MM.1S (cell line): ENCODE measurements at regions not wholly inside any gene's neighbourhood (a gene's known extent, or its start where the extent isn't known, plus 50 kb on each side); places are given as distances from the start of the nearest gene placed in this dataset.

ENCODE experiments used
- EZH2 ChIP-seq: fragments of 300-600 bp; sonication (generic); optimal IDR thresholded peaks from 2 replicates; pipeline ENCODE3; 2017; ENCODE audit warnings: low read depth, mild to moderate bottlenecking, antibody characterized with exemption, low read length, mixed read lengths
- EZH2phosphoT487 ChIP-seq: fragments of 300-600 bp; sonication (generic); IDR thresholded peaks from 2 replicates; pipeline ENCODE4 v1.6.1; 2018; ENCODE audit warnings: antibody characterized with exemption, low read length

DNA sequence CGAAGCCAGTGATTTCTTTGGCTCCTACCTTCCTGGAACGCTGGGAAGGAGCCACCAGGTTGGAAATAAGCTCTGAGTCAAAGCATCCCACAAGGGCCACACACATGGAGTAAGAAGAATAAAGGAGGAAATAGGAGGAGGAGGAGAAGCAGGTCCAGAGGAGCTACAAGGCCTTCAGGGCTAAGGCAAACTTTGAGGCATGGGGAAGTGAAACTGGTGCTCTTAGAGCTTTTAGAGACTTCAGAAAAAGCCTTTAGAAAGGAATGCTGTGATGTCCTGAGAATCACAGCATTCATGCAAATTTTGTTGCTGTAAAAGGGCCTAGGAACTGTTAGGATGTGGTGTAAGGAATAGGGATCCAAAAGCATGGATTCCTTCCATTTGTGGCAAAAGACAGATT lies 135.9 kb upstream of the ARHGEF9 start:
- TF ChIP-seq EZH2phosphoT487 = no peak
- TF ChIP-seq EZH2 = no peak
